SK-N-SH (cell line): ENCODE measurements at regions not wholly inside any gene's neighbourhood (a gene's known extent, or its start where the extent isn't known, plus 50 kb on each side); places are given as distances from the start of the nearest gene placed in this dataset.
"Not testable (repeated sequence)": the region's sequence is repeated elsewhere in the genome, so short reads cannot be mapped to it uniquely, and the experiment has no call there.

Experiments
- CTCF ChIA-PET: fragments of 300-600, 350-600 bp; formaldehyde crosslinking; extraction: SDS; loops from one replicate; lab custom pipeline; 2021; lab: Yijun Ruan, JAX
- POLR2A ChIA-PET: fragments of 350-600 bp; sonication (Branson Sonifier 250); formaldehyde crosslinking; extraction: SDS; loops from one replicate; lab custom pipeline; 2020; ENCODE audit warnings: antibody characterized with exemption, inconsistent platforms; lab: Yijun Ruan, JAX
- DNase-seq: peaks from one replicate; pipeline ENCODE4 v3.0.0; 2012
- H2AFZ ChIP-seq: fragments of 200-600 bp; sonication (generic); 2 replicates; pipeline ENCODE4 v1.8.1; 2016; ENCODE audit warnings: antibody characterized with exemption, mild to moderate bottlenecking, low read depth
- H3F3A ChIP-seq: fragments of 200-600 bp; sonication (generic); replicated peaks from 2 replicates; pipeline ENCODE3; 2016; ENCODE audit warnings: antibody characterized with exemption, mild to moderate bottlenecking; ENCODE audit not compliant: insufficient read depth
- H3K27ac ChIP-seq, 2 experiments: fragments of 200-500 bp in 1 of 2; fragments of 200-600 bp in 1 of 2; sonication (Bioruptor generic) in 1 of 2; sonication (generic), shearing (Covaris generic) in 1 of 2; 2 replicates each; pipeline versions ENCODE4 v1.5.1 to v1.6.1; 2014 to 2016; ENCODE audit warnings: low read depth in 2 of 2, inconsistent platforms in 1 of 2, low read length in 1 of 2, mild to moderate bottlenecking in 1 of 2, mixed read lengths in 1 of 2
- H3K27me3 ChIP-seq: fragments of 200-600 bp; sonication (generic), shearing (Covaris generic); 2 replicates; pipeline ENCODE4 v1.6.1; 2016; ENCODE audit warnings: mixed run types; ENCODE audit not compliant: insufficient read depth
- H3K36me3 ChIP-seq, 2 experiments: fragments of 200-500 bp in 1 of 2; fragments of 200-600 bp in 1 of 2; sonication (Bioruptor generic) in 1 of 2; sonication (generic) in 1 of 2; replicated peaks in 1 of 2; 2 replicates each; pipeline versions ENCODE3 to v1.5.1; 2014 to 2016; ENCODE audit warnings: low read length in 1 of 2, mild to moderate bottlenecking in 1 of 2; ENCODE audit not compliant: insufficient read depth in 2 of 2, control insufficient read depth in 1 of 2
- H3K4me1 ChIP-seq, 2 experiments: fragments of 200-500 bp in 1 of 2; fragments of 200-600 bp in 1 of 2; sonication (Bioruptor generic) in 1 of 2; sonication (generic), shearing (Covaris generic) in 1 of 2; 2 replicates each; pipeline versions ENCODE4 v1.5.1 to v1.6.1; 2014 to 2016; ENCODE audit warnings: low read depth in 1 of 2, low read length in 1 of 2, mixed run types in 1 of 2; ENCODE audit not compliant: insufficient read depth in 2 of 2, control insufficient read depth in 1 of 2
- H3K4me2 ChIP-seq: fragments of 200-600 bp; sonication (generic), shearing (Covaris generic); 2 replicates; pipeline ENCODE4 v1.6.1; 2017; ENCODE audit warnings: mixed run types
- H3K4me3 ChIP-seq, 2 experiments: fragments of 200-500 bp in 1 of 2; fragments of 200-600 bp in 1 of 2; sonication (Bioruptor generic) in 1 of 2; sonication (generic), shearing (Covaris generic) in 1 of 2; 2 replicates each; pipeline versions ENCODE4 v1.5.1 to v1.8.1; 2014 to 2016; ENCODE audit warnings: low read depth in 2 of 2, inconsistent platforms in 1 of 2, low read length in 1 of 2, mild to moderate bottlenecking in 1 of 2, mixed read lengths in 1 of 2, moderate library complexity in 1 of 2
- H3K79me2 ChIP-seq: fragments of 200-600 bp; sonication (generic); 2 replicates; pipeline ENCODE4 v1.8.1; 2017; ENCODE audit warnings: mild to moderate bottlenecking; ENCODE audit not compliant: insufficient read depth
- H3K9ac ChIP-seq: fragments of 200-600 bp; sonication (generic); 2 replicates; pipeline ENCODE4 v1.6.1; 2017; ENCODE audit warnings: mixed run types
- H3K9me2 ChIP-seq: fragments of 200-600 bp; sonication (generic); 2 replicates; pipeline ENCODE4 v1.6.1; 2017; ENCODE audit warnings: mixed run types
- H3K9me3 ChIP-seq: fragments of 200-600 bp; sonication (generic); 2 replicates; pipeline ENCODE4 v1.6.1; 2017; ENCODE audit warnings: mixed run types, mild to moderate bottlenecking, moderate library complexity
- H4K20me1 ChIP-seq: fragments of 200-600 bp; sonication (generic); 2 replicates; pipeline ENCODE4 v1.6.1; 2017; ENCODE audit warnings: mild to moderate bottlenecking, mixed run types; ENCODE audit not compliant: insufficient read depth
- CHD2 ChIP-seq: fragments of 150-350 bp; IDR thresholded peaks from 2 replicates; pipeline ENCODE4 v1.6.1; 2018; ENCODE audit warnings: low read length; ENCODE audit not compliant: partially characterized antibody
- ELF1 ChIP-seq: IDR thresholded peaks from 2 replicates; pipeline ENCODE4 v1.4.0; 2012
- EP300 ChIP-seq, 2 experiments: IDR thresholded peaks; 2 replicates each; pipeline versions ENCODE4 v1.4.0 to v1.6.1; 2012; ENCODE audit warnings: borderline replicate concordance in 1 of 2, low read depth in 1 of 2, low read length in 1 of 2
- FOSL2 ChIP-seq: IDR thresholded peaks from 2 replicates; pipeline ENCODE4 v1.4.0; 2012; ENCODE audit warnings: low read depth, mild to moderate bottlenecking, moderate library complexity, borderline replicate concordance
- FOXM1 ChIP-seq: IDR thresholded peaks from 2 replicates; pipeline ENCODE4 v1.4.0; 2012; ENCODE audit warnings: low read depth, mild to moderate bottlenecking
- GABPA ChIP-seq: IDR thresholded peaks from 2 replicates; pipeline ENCODE4 v1.4.0; 2012; ENCODE audit warnings: low read depth, mild to moderate bottlenecking
- NFIC ChIP-seq: IDR thresholded peaks from 2 replicates; pipeline ENCODE4 v1.4.0; 2012; ENCODE audit warnings: borderline replicate concordance
- RAD21 ChIP-seq: IDR thresholded peaks from 2 replicates; pipeline ENCODE4 v1.6.1; 2012; ENCODE audit warnings: mild to moderate bottlenecking, low read length
- RCOR1 ChIP-seq: fragments of 150-350 bp; IDR thresholded peaks from 2 replicates; pipeline ENCODE4 v1.6.1; 2017; ENCODE audit warnings: antibody characterized with exemption, low read length
- RFX5 ChIP-seq: IDR thresholded peaks from 2 replicates; pipeline ENCODE4 v1.6.1; 2012; ENCODE audit warnings: mild to moderate bottlenecking, improper control_type of control experiment, low read length
- SMC3 ChIP-seq: IDR thresholded peaks from 2 replicates; pipeline ENCODE4 v1.6.1; 2012; ENCODE audit warnings: low read depth, low read length, improper control_type of control experiment
- TAF1 ChIP-seq: IDR thresholded peaks from 2 replicates; pipeline ENCODE4 v1.6.1; 2012; ENCODE audit warnings: low read depth, mild to moderate bottlenecking, low read length, moderate library complexity, borderline replicate concordance
- TEAD4 ChIP-seq: IDR thresholded peaks from 2 replicates; pipeline ENCODE4 v1.4.0; 2012; ENCODE audit warnings: mild to moderate bottlenecking, borderline replicate concordance; ENCODE audit not compliant: insufficient read depth
- YY1 ChIP-seq: IDR thresholded peaks from 2 replicates; pipeline ENCODE4 v1.4.0; 2012; ENCODE audit warnings: low read depth, mild to moderate bottlenecking
- WGBS: methylation state at CpG from one replicate; pipeline ENCODE4 v1.1.6; 2017; ENCODE audit warnings: low lambda C conversion rate; 5-methylcytosine and 5-hydroxymethylcytosine counted together
- TF ChIP-seq, protein P1 (sequence below): fragments of 200-600 bp; sonication (generic); IDR thresholded peaks from 2 replicates; pipeline ENCODE4 v1.6.1; 2017; ENCODE audit warnings: antibody characterized with exemption, mild to moderate bottlenecking, moderate library complexity
- TF ChIP-seq, protein P2 (sequence below): IDR thresholded peaks from 2 replicates; pipeline ENCODE4 v1.6.1; 2012; ENCODE audit warnings: mild to moderate bottlenecking, low read depth, low read length, moderate library complexity

- no peak for TF ChIP-seq SMC3
- TF ChIP-seq, protein P1, sequence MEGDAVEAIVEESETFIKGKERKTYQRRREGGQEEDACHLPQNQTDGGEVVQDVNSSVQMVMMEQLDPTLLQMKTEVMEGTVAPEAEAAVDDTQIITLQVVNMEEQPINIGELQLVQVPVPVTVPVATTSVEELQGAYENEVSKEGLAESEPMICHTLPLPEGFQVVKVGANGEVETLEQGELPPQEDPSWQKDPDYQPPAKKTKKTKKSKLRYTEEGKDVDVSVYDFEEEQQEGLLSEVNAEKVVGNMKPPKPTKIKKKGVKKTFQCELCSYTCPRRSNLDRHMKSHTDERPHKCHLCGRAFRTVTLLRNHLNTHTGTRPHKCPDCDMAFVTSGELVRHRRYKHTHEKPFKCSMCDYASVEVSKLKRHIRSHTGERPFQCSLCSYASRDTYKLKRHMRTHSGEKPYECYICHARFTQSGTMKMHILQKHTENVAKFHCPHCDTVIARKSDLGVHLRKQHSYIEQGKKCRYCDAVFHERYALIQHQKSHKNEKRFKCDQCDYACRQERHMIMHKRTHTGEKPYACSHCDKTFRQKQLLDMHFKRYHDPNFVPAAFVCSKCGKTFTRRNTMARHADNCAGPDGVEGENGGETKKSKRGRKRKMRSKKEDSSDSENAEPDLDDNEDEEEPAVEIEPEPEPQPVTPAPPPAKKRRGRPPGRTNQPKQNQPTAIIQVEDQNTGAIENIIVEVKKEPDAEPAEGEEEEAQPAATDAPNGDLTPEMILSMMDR, result no peak
- no peak for TF ChIP-seq NFIC
- no peak for TF ChIP-seq RAD21
- no peak for TF ChIP-seq GABPA
- TF ChIP-seq YY1, result no peak
- TF ChIP-seq, protein P2, sequence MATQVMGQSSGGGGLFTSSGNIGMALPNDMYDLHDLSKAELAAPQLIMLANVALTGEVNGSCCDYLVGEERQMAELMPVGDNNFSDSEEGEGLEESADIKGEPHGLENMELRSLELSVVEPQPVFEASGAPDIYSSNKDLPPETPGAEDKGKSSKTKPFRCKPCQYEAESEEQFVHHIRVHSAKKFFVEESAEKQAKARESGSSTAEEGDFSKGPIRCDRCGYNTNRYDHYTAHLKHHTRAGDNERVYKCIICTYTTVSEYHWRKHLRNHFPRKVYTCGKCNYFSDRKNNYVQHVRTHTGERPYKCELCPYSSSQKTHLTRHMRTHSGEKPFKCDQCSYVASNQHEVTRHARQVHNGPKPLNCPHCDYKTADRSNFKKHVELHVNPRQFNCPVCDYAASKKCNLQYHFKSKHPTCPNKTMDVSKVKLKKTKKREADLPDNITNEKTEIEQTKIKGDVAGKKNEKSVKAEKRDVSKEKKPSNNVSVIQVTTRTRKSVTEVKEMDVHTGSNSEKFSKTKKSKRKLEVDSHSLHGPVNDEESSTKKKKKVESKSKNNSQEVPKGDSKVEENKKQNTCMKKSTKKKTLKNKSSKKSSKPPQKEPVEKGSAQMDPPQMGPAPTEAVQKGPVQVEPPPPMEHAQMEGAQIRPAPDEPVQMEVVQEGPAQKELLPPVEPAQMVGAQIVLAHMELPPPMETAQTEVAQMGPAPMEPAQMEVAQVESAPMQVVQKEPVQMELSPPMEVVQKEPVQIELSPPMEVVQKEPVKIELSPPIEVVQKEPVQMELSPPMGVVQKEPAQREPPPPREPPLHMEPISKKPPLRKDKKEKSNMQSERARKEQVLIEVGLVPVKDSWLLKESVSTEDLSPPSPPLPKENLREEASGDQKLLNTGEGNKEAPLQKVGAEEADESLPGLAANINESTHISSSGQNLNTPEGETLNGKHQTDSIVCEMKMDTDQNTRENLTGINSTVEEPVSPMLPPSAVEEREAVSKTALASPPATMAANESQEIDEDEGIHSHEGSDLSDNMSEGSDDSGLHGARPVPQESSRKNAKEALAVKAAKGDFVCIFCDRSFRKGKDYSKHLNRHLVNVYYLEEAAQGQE, result no peak
- no peak for TF ChIP-seq RCOR1
- TF ChIP-seq ELF1, result no peak
- TF ChIP-seq CHD2, result no peak
- no peak for TF ChIP-seq FOSL2
- TF ChIP-seq EP300 (IDR thresholded peaks at IDR 0.05; ENCODE audit: borderline replicate concordance in 1 of 2, low read depth in 1 of 2, low read length in 1 of 2), result no peak
- no peak for TF ChIP-seq TEAD4
- TF ChIP-seq FOXM1, result no peak
- Histone ChIP-seq H3K27ac (no peak overlapping the region), H2AFZ (no peak overlapping the region), H3K4me2 (no peak overlapping the region), H4K20me1 (no peaks in the 10 kb centered on the region), H3K9me2 (no peaks in the 10 kb centered on the region), H3K4me3 (no peak overlapping the region), H3K79me2 (no peaks in the 10 kb centered on the region), H3K9ac (no peak overlapping the region), H3K9me3 (peaks cover 6% of the 10 kb centered on the region; the same call in 1 of the 2 replicates), H3K4me1 (no peaks in the 10 kb centered on the region), H3F3A (no peaks in the 10 kb centered on the region), H3K27me3 (no peaks in the 10 kb centered on the region), H3K36me3 (no peaks in the 10 kb centered on the region)
- POLR2A ChIA-PET, result no interaction called here
- 47% methylated on average over 8 of the region's 8 CpGs for WGBS
- DNase-seq, result no peak
- CTCF ChIA-PET, result no interaction called here
Measured at GRCh38 chr19:57033576-57033975, 86.2 kb upstream of the USP29 start.

DNA sequence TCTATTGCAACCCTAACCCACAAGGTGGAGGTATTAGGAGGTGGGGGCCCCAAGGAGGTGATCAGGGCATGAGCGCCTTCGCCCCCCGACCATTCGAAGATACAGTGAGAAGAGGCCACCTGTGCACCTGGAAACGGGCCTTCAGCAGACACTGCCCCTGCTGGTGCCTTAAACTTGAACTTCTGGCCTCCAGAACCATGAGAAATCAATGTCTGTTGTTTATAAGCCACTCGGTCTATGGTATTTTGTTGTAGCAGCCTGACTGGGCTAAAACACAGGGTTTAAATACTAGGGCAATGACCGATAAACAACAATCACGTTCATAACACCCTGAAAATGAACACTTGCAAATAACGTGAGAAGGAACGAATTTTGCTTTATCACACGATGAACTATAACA is 85.2 kb upstream of the USP29 start:
- Histone ChIP-seq H3K4me3 (no peak overlapping the region), H2AFZ (no peak overlapping the region), H3K9ac (no peak overlapping the region), H3K79me2 (no peaks in the 10 kb centered on the region), H3K4me2 (no peak overlapping the region), H3K27me3 (no peaks in the 10 kb centered on the region), H3K4me1 (no peaks in the 10 kb centered on the region), H3F3A (no peaks in the 10 kb centered on the region), H3K9me2 (no peaks in the 10 kb centered on the region), H3K9me3 (no peaks in the 10 kb centered on the region), H4K20me1 (no peaks in the 10 kb centered on the region), H3K36me3 (no peaks in the 10 kb centered on the region), H3K27ac (no peak overlapping the region)
- ChIA-PET CTCF (no interaction called here), POLR2A (no interaction called here)
- 34% methylated on average over 9 of the region's 11 CpGs for WGBS
- DNase-seq, result no peak
- TF ChIP-seq FOSL2 (no peak), TAF1 (no peak), RFX5 (no peak)

DNA sequence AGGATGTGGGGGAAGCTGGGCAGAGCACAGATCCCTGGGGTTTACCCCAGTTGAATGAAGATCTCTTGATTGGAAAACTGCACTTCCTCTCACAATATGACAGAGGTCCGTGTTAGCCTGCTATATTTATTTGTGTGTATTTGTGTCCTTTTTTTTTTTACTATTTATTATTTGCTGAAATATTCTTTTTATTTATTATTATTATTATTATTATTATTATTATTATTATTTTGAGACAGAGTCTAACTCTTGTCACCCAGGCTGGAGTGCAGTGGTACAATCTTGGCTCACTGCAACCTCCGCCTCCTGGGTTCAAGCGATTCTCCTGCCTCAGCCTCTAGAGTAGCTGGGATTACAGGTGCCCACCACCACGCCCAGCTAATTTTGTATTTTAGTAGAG is 84.0 kb upstream of the USP29 start:
- H3K4me1 ChIP-seq, H3K9me3 ChIP-seq, H3K79me2 ChIP-seq, H3K9ac ChIP-seq, H3F3A ChIP-seq, H3K27me3 ChIP-seq, CTCF ChIA-PET, H3K27ac ChIP-seq, H3K9me2 ChIP-seq, POLR2A ChIA-PET, H2AFZ ChIP-seq, H3K36me3 ChIP-seq, DNase-seq, H3K4me2 ChIP-seq, H3K4me3 ChIP-seq, H4K20me1 ChIP-seq: not testable (repeated sequence)
- 32% methylated on average over 4 of the region's 4 CpGs for WGBS
